ENCODE measurements at regions not wholly inside any gene's neighbourhood (a gene's known extent, or its start where the extent isn't known, plus 50 kb on each side); places are given as distances from the start of the nearest gene placed in this dataset.

GRCh38 chr12:130097798-130098255 lies 64.4 kb upstream of the FZD10 start:
- H3K4me1 Mint-ChIP-seq (ENCODE audit: unreplicated experiment): no peaks in the 10 kb centered on the region
- H3K4me3 Mint-ChIP-seq (ENCODE audit: unreplicated experiment): no peak overlapping the region
- no peaks in the 10 kb centered on the region for H3K27me3 Mint-ChIP-seq (ENCODE audit: unreplicated experiment)
- no peak for TF ChIP-seq CTCF (IDR thresholded peaks at IDR 0.05)
- no peak overlapping the region for H3K27ac Mint-ChIP-seq (ENCODE audit: unreplicated experiment)
- no peaks in the 10 kb centered on the region for H3K36me3 Mint-ChIP-seq (ENCODE audit: unreplicated experiment)
- peaks cover 4% of the 10 kb centered on the region for H3K9me3 Mint-ChIP-seq (ENCODE audit: unreplicated experiment)
- DNase-seq (ENCODE audit: extremely low spot score, unreplicated experiment): no peak

DNA sequence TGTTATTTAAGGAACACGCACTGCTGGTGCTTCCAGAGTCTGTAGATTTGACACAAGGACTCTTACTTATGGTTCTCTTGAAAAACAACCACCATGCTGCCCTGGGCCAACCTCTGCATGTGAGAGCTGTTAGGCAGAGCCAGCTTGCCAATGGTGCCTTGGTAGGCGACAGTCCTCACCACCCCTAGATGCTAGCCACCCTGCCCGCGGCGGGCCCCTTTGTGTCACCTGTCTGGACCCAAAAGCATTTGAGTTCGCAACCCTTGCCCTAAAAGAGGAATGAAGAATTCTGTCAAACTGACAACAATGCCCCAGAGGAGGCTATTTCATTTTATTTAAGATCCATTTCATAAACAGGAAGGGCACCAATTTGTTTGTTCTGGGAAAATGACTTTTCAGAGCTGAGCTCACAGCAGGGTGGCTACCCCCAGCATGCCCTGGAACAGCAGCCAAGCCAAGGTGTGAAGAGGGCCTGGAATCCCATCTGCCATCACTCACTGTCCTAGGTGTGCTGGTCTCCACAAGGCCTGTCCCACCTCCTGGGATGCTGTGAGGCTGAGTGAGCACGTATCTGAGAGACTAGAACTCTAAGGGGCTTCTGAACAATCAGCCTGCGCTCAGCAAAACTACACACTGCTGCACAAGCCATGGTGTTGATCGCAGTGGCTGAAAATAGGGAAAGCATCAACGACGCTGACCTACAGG lies 63.8 kb upstream of the FZD10 start:
- Mint-ChIP-seq H3K27me3 (ENCODE audit: unreplicated experiment) (no peaks in the 10 kb centered on the region), H3K36me3 (ENCODE audit: unreplicated experiment) (no peaks in the 10 kb centered on the region), H3K4me3 (ENCODE audit: unreplicated experiment) (no peak overlapping the region), H3K9me3 (ENCODE audit: unreplicated experiment) (no peaks in the 10 kb centered on the region), H3K4me1 (ENCODE audit: unreplicated experiment) (no peaks in the 10 kb centered on the region), H3K27ac (ENCODE audit: unreplicated experiment) (no peak overlapping the region)
- no peak for TF ChIP-seq CTCF (IDR thresholded peaks at IDR 0.05)
- DNase-seq (ENCODE audit: extremely low spot score, unreplicated experiment): no peak

DNA sequence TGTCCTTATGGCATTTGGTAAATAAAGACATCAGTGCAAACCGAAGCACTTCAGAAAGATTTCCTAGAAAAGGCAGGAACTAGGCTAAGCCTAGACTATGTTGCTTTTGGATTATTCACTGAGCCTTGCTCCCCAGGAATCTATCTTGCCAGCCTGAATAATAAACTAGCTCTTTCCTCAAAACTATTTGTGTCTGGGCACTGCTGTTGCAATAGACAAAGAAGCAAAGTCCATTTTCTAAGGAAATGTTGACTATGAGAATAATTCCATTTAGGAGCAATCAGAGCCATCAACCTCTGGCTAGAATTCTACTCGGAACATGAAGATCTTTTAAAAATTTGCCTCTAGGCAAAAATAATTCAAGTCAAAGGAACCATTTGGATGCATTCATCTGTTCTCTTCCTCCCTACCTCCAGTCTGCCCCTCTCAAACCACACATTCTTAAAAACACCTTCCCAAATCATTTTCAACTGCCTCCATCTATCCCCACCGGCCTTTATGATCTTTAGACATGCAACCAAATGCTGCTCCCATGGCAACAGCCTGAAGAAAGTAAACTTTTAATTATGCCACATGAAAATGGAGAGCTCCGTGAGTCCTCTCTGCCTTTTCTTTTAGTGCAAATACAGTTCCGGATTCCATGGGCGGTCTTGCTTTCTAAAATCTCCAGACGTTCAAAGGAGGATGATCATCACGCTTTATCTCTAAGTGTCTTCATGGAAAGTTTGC lies 61.5 kb upstream of the FZD10 start:
- TF ChIP-seq CTCF (IDR thresholded peaks at IDR 0.05): no peak
- Mint-ChIP-seq H3K9me3 (ENCODE audit: unreplicated experiment) (no peaks in the 10 kb centered on the region), H3K4me3 (ENCODE audit: unreplicated experiment) (no peak overlapping the region), H3K4me1 (ENCODE audit: unreplicated experiment) (no peaks in the 10 kb centered on the region), H3K27ac (ENCODE audit: unreplicated experiment) (no peak overlapping the region), H3K27me3 (ENCODE audit: unreplicated experiment) (peaks cover 3% of the 10 kb centered on the region), H3K36me3 (ENCODE audit: unreplicated experiment) (no peaks in the 10 kb centered on the region)
- DNase-seq (ENCODE audit: extremely low spot score, unreplicated experiment): no peak

- TF ChIP-seq CTCF (IDR thresholded peaks at IDR 0.05): no peak
- no peaks in the 10 kb centered on the region for H3K9me3 Mint-ChIP-seq (ENCODE audit: unreplicated experiment)
- no peaks in the 10 kb centered on the region for H3K4me1 Mint-ChIP-seq (ENCODE audit: unreplicated experiment)
- no peaks in the 10 kb centered on the region for H3K36me3 Mint-ChIP-seq (ENCODE audit: unreplicated experiment)
- H3K4me3 Mint-ChIP-seq (ENCODE audit: unreplicated experiment): no peak overlapping the region
- H3K27ac Mint-ChIP-seq (ENCODE audit: unreplicated experiment): no peak overlapping the region
- peaks cover 3% of the 10 kb centered on the region for H3K27me3 Mint-ChIP-seq (ENCODE audit: unreplicated experiment)
- no peak for DNase-seq (ENCODE audit: extremely low spot score, unreplicated experiment)
Observed at GRCh38 chr12:130101370-130101769, 60.9 kb upstream of the FZD10 start.

DNA sequence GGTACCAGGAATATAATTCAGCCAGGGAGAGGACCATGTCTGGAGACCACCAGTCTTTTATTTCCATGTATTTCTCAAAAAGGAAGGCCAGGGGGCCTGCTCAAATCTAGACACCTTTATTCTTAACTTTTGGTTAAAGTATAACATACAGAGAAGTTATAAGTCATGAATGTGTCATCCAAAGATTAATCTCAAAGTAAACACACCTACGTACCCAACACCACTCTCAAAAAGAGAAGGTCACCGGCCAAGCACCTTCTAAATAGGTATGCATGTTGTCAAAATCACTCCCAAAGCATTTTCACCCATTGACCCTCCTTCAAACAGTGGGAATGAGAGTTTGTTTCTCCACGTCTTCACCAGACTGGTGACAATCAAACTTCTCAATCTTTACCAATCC lies 60.0 kb upstream of the FZD10 start:
- Mint-ChIP-seq H3K36me3 (ENCODE audit: unreplicated experiment) (no peaks in the 10 kb centered on the region), H3K27ac (ENCODE audit: unreplicated experiment) (no peak overlapping the region), H3K27me3 (ENCODE audit: unreplicated experiment) (peaks cover 3% of the 10 kb centered on the region), H3K4me3 (ENCODE audit: unreplicated experiment) (no peak overlapping the region), H3K9me3 (ENCODE audit: unreplicated experiment) (no peaks in the 10 kb centered on the region), H3K4me1 (ENCODE audit: unreplicated experiment) (no peaks in the 10 kb centered on the region)
- DNase-seq (ENCODE audit: extremely low spot score, unreplicated experiment): no peak
- TF ChIP-seq CTCF (IDR thresholded peaks at IDR 0.05): no peak

All from osteocyte (in vitro differentiated cells).